Inflammatory macrophage (primary cell): ENCODE measurements at regions not wholly inside any gene's neighbourhood (a gene's known extent, or its start where the extent isn't known, plus 50 kb on each side); places are given as distances from the start of the nearest gene placed in this dataset.
"Not testable (repeated sequence)": the region's sequence is repeated elsewhere in the genome, so short reads cannot be mapped to it uniquely, and the experiment has no call there.

Experiments
- DNase-seq, 2 donors: peaks; one replicate each; pipeline ENCODE4 v3.0.0-alpha.2; 2020 to 2022

GRCh38 chr1:60913708-60914107 lies 168.7 kb upstream of the NFIA start:
- not testable (repeated sequence) for DNase-seq

DNA sequence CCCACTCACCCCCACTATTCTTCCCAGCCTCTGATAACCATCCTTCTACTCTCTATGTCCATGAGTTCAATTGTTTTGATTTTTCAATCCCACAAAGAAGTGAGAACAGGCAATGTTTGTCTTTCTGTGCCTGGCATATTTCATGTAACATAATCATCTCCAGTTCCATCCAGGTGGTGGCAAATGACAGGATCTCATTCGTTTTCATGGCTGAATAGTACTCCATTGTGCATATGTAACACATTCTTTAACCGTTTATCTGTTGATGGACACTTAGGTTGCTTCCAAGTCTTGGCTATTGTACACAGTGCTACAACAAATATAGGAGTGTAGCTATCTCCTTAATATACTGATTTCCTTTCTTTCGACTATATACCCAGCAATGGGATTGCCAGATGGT lies 169.3 kb upstream of the NFIA start:
- DNase-seq, result no peak

DNA sequence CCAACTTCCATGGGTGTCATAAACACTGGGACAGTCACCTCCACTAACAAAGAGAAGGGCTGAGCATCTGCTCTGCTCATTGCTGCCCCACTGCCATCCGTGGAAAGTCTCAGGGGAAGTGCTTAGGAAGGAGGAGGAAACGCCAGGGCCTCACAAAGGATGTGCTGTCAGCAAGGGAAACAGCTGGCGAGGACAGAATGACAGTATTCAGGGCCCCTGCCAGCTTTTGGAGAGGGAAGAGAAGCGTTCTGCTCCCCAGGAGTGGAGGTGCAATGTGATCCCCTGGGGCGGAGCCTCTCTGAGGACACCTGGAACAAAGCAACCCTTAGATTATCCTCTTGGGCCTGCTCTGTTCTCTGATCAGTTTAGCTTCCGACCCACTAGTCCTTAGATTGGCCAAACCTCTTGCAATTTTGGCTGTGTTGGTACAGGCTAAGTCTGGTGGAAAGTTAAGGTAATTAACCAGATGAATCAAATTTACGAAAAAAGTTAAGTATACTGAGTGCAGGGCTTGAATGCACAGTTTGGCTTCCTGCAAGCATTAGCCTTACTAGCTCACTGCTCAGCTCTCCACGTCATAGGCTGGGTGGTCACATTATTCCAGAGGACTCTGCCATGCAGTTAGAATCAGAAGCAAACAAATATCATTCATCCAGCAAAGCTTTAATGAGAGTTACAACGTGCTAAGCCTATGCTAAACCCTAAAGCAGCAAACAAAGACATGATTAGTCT lies 170.2 kb upstream of the NFIA start:
- DNase-seq, result no peak

GRCh38 chr1:60908159-60908558 lies 174.2 kb upstream of the NFIA start:
- DNase-seq, result no peak

DNA sequence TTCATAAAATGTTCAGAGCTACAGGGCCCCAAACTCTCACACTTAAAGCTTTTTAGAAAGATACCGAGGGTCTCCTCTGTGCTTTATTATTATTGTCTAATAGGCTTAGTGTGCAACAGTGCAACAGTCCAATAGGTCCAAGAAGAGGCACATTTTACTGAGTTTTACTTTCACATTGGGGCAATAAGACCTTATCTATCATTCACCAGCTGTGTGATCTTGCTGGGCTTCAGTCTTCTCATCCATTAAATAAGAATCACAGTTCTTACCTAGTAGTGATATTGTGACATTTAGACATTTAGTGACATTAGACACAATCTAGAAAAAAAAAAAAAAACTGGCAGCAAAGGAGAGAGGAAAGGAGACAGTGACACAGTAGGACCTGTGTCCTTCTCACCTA lies 175.8 kb upstream of the NFIA start:
- no peak for DNase-seq

DNA sequence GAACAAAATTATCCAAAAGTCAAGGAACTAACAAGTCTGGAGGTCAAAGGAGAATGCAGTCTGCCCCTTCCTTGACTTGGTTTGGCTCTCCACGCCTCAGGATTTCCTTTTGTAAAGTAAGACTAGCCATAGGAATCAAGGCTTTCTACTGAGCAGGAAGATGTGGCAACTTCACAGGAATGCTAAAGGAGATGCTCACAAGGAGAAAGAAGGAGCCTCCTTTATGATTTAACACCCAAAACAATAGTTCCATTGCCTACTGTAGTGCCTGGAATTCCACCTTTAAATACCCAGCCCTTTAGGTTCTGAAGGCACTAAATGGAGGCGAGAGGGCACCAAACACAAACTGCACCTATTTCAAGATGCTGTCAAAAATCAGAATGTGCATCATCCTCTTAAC lies 176.3 kb upstream of the NFIA start:
- DNase-seq, result no peak

DNA sequence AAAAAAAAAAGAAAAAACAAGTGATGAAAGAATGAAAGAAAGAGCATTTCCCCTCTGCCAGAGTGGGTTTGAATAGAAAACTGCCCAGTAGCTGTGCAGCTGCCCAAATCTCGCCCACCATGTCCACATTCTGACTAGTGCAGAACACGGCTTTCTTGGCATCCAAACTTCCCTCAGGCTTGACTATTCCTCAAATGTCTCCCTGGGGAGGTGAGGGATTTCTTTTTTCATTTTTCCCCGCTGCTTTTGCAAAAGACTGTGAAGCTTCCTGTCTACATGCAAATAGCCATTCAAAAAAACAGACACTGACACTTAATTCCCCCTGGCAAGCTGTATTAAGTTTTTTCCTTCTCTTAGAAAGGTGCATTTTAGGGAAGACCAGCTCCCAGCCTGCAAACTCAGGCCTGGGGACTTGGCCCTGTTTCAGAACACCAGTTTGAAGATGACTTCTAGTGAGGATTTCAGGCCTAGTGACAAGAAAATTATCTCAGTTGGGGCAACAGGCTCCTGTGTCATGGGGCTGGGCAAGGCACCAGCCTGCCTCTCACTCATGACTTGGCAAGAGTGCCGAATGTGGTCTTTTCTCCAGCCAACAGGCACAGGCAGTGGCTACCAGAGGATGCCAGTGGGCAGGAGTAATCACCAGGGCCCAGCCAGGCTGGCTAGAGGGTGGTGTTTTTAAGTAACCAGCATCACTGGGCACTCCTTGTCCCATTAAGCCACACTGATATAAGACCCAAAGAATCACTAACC lies 178.1 kb upstream of the NFIA start:
- no peak for DNase-seq

- DNase-seq, result no peak
Measured at GRCh38 chr1:60903591-60903990, 178.8 kb upstream of the NFIA start.

- DNase-seq, result no peak
Measured at GRCh38 chr1:60899464-60899863, 182.9 kb upstream of the NFIA start.

- no peak for DNase-seq
Measured at GRCh38 chr1:60898987-60899386, 183.4 kb upstream of the NFIA start.

DNA sequence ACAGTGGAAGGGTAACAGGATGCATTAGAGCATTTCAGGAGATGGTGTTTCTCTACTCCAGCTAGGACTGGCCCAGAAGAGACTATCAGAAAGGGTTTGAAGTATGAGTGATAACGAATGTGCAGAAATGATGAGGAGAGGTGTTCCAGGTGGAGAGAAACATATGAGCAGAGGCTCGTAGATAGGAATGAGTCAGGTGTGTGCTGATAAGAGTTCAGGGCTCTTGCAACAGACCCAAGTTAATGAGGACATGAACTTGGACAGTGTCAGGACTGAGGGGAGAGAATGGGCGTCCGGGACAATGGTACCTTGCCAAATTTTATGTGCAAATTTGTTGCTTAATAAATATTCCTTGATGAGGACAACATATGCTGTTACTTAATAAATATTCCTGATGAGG lies 183.9 kb upstream of the NFIA start:
- no peak for DNase-seq

GRCh38 chr1:60896701-60897363 lies 185.5 kb upstream of the NFIA start:
- DNase-seq, result no peak

- no peak for DNase-seq
Measured at GRCh38 chr1:60895701-60896100, 186.7 kb upstream of the NFIA start.

- DNase-seq, result no peak
Measured at GRCh38 chr1:60895252-60895651, 187.1 kb upstream of the NFIA start.

GRCh38 chr1:60894741-60895140 lies 187.6 kb upstream of the NFIA start:
- DNase-seq, result no peak

GRCh38 chr1:60894130-60894529 lies 188.2 kb upstream of the NFIA start:
- no peak for DNase-seq

GRCh38 chr1:60893136-60893930 lies 189.0 kb upstream of the NFIA start:
- peak in 1 of 2 donors; percentile 6 for DNase-seq

- peak; percentile 18 to 38 for DNase-seq
Measured at GRCh38 chr1:60891765-60892164, 190.6 kb upstream of the NFIA start.

DNA sequence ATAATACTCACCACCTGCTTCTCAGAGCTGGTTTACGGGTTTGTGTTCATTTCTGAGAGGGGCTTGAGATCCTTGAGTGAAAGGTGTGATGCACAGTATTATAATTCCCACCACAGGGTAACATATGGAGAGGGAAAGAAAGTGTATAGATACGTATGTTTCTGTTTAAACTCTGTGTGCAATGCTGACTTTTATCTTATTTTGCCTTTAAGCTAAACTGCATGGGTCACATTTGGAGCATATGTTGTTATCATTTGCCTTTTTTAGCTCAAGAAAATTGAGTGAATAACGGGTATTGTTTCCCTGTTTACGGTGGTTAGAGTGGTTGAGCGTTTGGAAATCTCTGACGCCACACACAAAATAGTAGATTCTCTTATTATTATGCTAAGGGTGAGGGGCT lies 191.1 kb upstream of the NFIA start:
- no peak for DNase-seq

GRCh38 chr1:60890664-60891063 lies 191.7 kb upstream of the NFIA start:
- DNase-seq, result peak; percentile 74 to 82

DNA sequence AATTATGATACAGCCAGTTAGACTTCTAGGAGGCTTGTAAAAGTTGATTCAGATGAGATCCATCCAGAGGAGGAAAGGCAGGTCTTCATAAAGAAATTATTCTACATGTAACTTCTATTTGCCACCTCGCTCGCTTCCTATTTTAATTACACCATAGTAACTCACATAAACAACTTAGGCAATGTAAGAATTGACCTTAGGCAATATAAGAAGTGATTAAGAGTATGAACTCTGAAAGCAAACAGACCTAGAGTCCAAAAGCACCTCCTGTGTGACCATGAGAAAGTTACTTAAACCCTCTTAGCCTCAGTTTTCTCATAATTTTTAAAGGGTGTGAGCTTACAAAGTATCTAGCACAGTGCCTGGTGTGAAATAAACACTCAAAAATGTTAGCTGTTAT lies 192.7 kb upstream of the NFIA start:
- peak; percentile 8 to 70 for DNase-seq

GRCh38 chr1:60888126-60888525 lies 194.2 kb upstream of the NFIA start:
- DNase-seq, result no peak

- DNase-seq, result no peak
Measured at GRCh38 chr1:60886793-60887331, 195.5 kb upstream of the NFIA start.
